ENCODE measurements at regions not wholly inside any gene's neighbourhood (a gene's known extent, or its start where the extent isn't known, plus 50 kb on each side); places are given as distances from the start of the nearest gene placed in this dataset.

GRCh38 chr20:39935901-39936300 is 753.1 kb downstream of the MAFB start:
- TF ChIP-seq CTCF (conservative IDR thresholded peaks at IDR 0.05; ENCODE audit: low read depth, low read length) = no peak
- no peak overlapping the region for H3K4me3 ChIP-seq (ENCODE audit: low read depth, low read length)
- DNase-seq (ENCODE audit: low read depth) = no peak

GRCh38 chr20:39916236-39916765 is 772.7 kb downstream of the MAFB start:
- no peak for DNase-seq (ENCODE audit: low read depth)
- no peak for TF ChIP-seq CTCF (conservative IDR thresholded peaks at IDR 0.05; ENCODE audit: low read depth, low read length)
- no peak overlapping the region for H3K4me3 ChIP-seq (ENCODE audit: low read depth, low read length)

GRCh38 chr20:39913274-39913673 is 775.8 kb downstream of the MAFB start:
- no peak for DNase-seq (ENCODE audit: low read depth)

GRCh38 chr20:39911497-39911896 is 777.5 kb downstream of the MAFB start:
- DNase-seq (ENCODE audit: low read depth) = no peak
- TF ChIP-seq CTCF (conservative IDR thresholded peaks at IDR 0.05; ENCODE audit: low read depth, low read length) = no peak
- H3K4me3 ChIP-seq (ENCODE audit: low read depth, low read length) = no peak overlapping the region

More at GRCh38 chr20:39913274-39913673, 775.8 kb downstream of the MAFB start:
- no peak overlapping the region for H3K4me3 ChIP-seq (ENCODE audit: low read depth, low read length)
- no peak for TF ChIP-seq CTCF (conservative IDR thresholded peaks at IDR 0.05; ENCODE audit: low read depth, low read length)

- no peak for DNase-seq (ENCODE audit: low read depth)
- no peak for TF ChIP-seq CTCF (conservative IDR thresholded peaks at IDR 0.05; ENCODE audit: low read depth, low read length)
- H3K4me3 ChIP-seq (ENCODE audit: low read depth, low read length) = no peak overlapping the region
Observed at GRCh38 chr20:39910536-39910935, 778.5 kb downstream of the MAFB start.

GRCh38 chr20:39909447-39909846 is 779.6 kb downstream of the MAFB start:
- no peak for TF ChIP-seq CTCF (conservative IDR thresholded peaks at IDR 0.05; ENCODE audit: low read depth, low read length)
- no peak overlapping the region for H3K4me3 ChIP-seq (ENCODE audit: low read depth, low read length)
- DNase-seq (ENCODE audit: low read depth) = no peak

- H3K4me3 ChIP-seq (ENCODE audit: low read depth, low read length) = no peak overlapping the region
- no peak for DNase-seq (ENCODE audit: low read depth)
- TF ChIP-seq CTCF (conservative IDR thresholded peaks at IDR 0.05; ENCODE audit: low read depth, low read length) = no peak
Observed at GRCh38 chr20:39904476-39905112, 784.4 kb downstream of the MAFB start.

All from epithelial cell of proximal tubule (primary cell).